ENCODE measurements at regions not wholly inside any gene's neighbourhood (a gene's known extent, or its start where the extent isn't known, plus 50 kb on each side); places are given as distances from the start of the nearest gene placed in this dataset.

- TF ChIP-seq CTCF (IDR thresholded peaks at IDR 0.05) (no peak), SMC3 (IDR thresholded peaks at IDR 0.05; ENCODE audit: low read depth, low read length) (no peak), REST (IDR thresholded peaks at IDR 0.05; ENCODE audit: low read depth, low read length) (no peak), TEAD4 (IDR thresholded peaks at IDR 0.05; ENCODE audit: borderline replicate concordance, insufficient read depth) (no peak), POLR2AphosphoS5 (IDR thresholded peaks at IDR 0.05; ENCODE audit: low read depth, low read length) (no peak), EP300 (IDR thresholded peaks at IDR 0.05; ENCODE audit: borderline replicate concordance in 1 of 2, low read depth in 1 of 2, low read length in 1 of 2) (no peak), ZBTB33 (IDR thresholded peaks at IDR 0.05; ENCODE audit: borderline replicate concordance, low read depth) (no peak), RAD21 (IDR thresholded peaks at IDR 0.05; ENCODE audit: low read length) (no peak), EZH2phosphoT487 (IDR thresholded peaks at IDR 0.05; ENCODE audit: borderline replicate concordance, low read depth) (no peak), MXI1 (IDR thresholded peaks at IDR 0.05; ENCODE audit: low read depth, low read length) (no peak), NFIC (IDR thresholded peaks at IDR 0.05; ENCODE audit: borderline replicate concordance) (no peak), RXRA (IDR thresholded peaks at IDR 0.05; ENCODE audit: borderline replicate concordance, low read depth) (no peak), RFX5 (IDR thresholded peaks at IDR 0.05; ENCODE audit: low read length) (no peak)
Observed at GRCh38 chr4:3648195-3648594, 116.0 kb upstream of the LRPAP1 start.
